Sigmoid colon (tissue), 6 donors: ENCODE measurements at regions not wholly inside any gene's neighbourhood (a gene's known extent, or its start where the extent isn't known, plus 50 kb on each side); places are given as distances from the start of the nearest gene placed in this dataset.
A peak's percentile ranks its signal among the peaks of the same experiment; 100 is the strongest.

Source experiments
- DNase-seq: peaks from one replicate; pipeline ENCODE4 v3.0.0-alpha.2; 2019
- H3K27ac ChIP-seq, 4 donors: fragments of 200-600 bp; sonication (generic); one replicate each; pipeline ENCODE4 v1.5.1; 2016 to 2019; ENCODE audit warnings: mild to moderate bottlenecking in 1 of 4
- H3K27me3 ChIP-seq, 3 donors: fragments of 200-600 bp; sonication (generic); one replicate each; pipeline ENCODE4 v1.5.1; 2019; ENCODE audit warnings: mild to moderate bottlenecking in 1 of 3
- H3K36me3 ChIP-seq, 4 donors: fragments of 200-600 bp; sonication (generic); one replicate each; pipeline ENCODE4 v1.5.1; 2016 to 2019
- H3K4me1 ChIP-seq, 4 donors: fragments of 200-600 bp; sonication (generic); one replicate each; pipeline ENCODE4 v1.5.1; 2017 to 2019
- H3K4me3 ChIP-seq, 4 donors: fragments of 200-600 bp; sonication (generic); one replicate each; pipeline ENCODE4 v1.5.1; 2017 to 2019; ENCODE audit warnings: mild to moderate bottlenecking in 2 of 4, moderate library complexity in 1 of 4
- H3K9me3 ChIP-seq, 4 donors: fragments of 200-600 bp in 3 of 4; sonication (generic) in 3 of 4; one replicate each; pipeline versions ENCODE4 v1.5.1 to v1.6.1; 2013 to 2019
- CTCF ChIP-seq, 4 experiments: fragments of 450-650 bp in 3 of 4; fragments of 200-600 bp in 1 of 4; IDR thresholded peaks; one replicate each; pipeline ENCODE4 v1.5.1; 2016 to 2019; ENCODE audit warnings: antibody characterized with exemption in 4 of 4, mild to moderate bottlenecking in 3 of 4, moderate library complexity in 2 of 4
- EP300 ChIP-seq, 4 donors: sonication (generic); formaldehyde crosslinking; IDR thresholded peaks; one replicate each; pipeline ENCODE4 v1.6.1; 2017; ENCODE audit warnings: antibody characterized with exemption in 4 of 4
- POLR2A ChIP-seq, 2 donors: fragments of 450-650 bp; IDR thresholded peaks; one replicate each; pipeline ENCODE4 v1.6.1; 2016; ENCODE audit warnings: antibody characterized with exemption in 2 of 2, mild to moderate bottlenecking in 2 of 2, moderate library complexity in 2 of 2
- POLR2AphosphoS5 ChIP-seq, 4 donors: sonication (generic); formaldehyde crosslinking; IDR thresholded peaks; one replicate each; pipeline ENCODE4 v1.6.1; 2017; ENCODE audit warnings: antibody characterized with exemption in 4 of 4
- WGBS, 2 donors: extraction: QIAGEN DNeasy Blood & Tissue Kit; methylation state at CpG; one replicate each; pipeline ENCODE4 v1.1.7; 2013; 5-methylcytosine and 5-hydroxymethylcytosine counted together
- intact Hi-C: fragments of 100-400 bp; cut with DNase I; formaldehyde crosslinking; loops from one replicate; pipeline ENCODE4 v1.15.1; 2023
- donor health status: healthy with polysubstance abuse.
- donor health status: healthy.

GRCh38 chr2:176566496-176566895 is 297.3 kb downstream of the MTX2 start:
- Histone ChIP-seq H3K4me3 (no peak overlapping the region), H3K9me3 (no peaks in the 10 kb centered on the region), H3K27me3 (peaks cover 0 to 3% (median 0%) of the 10 kb centered on the region in 3 donors), H3K4me1 (peaks cover 0 to 20% (median 0%) of the 10 kb centered on the region in 4 donors), H3K27ac (peak overlapping the region in 2 of 4 donors; percentile 48 to 56), H3K36me3 (no peaks in the 10 kb centered on the region)
- TF ChIP-seq EP300 (IDR thresholded peaks at IDR 0.05) (no peak), POLR2AphosphoS5 (IDR thresholded peaks at IDR 0.05) (no peak), CTCF (IDR thresholded peaks at IDR 0.05) (no peak), POLR2A (IDR thresholded peaks at IDR 0.05) (no peak)
- 87 to 90% methylated on average over 1 of the region's 1 CpG for WGBS, 2 donors
- no peak for DNase-seq
- intact Hi-C loops = no loop called here

GRCh38 chr2:176566961-176567360 is 297.7 kb downstream of the MTX2 start:
- H3K36me3 ChIP-seq = no peaks in the 10 kb centered on the region
- TF ChIP-seq CTCF (IDR thresholded peaks at IDR 0.05) (no peak), EP300 (IDR thresholded peaks at IDR 0.05) (no peak), POLR2A (IDR thresholded peaks at IDR 0.05) (no peak), POLR2AphosphoS5 (IDR thresholded peaks at IDR 0.05) (no peak)
- no peaks in the 10 kb centered on the region for H3K9me3 ChIP-seq
- intact Hi-C loops = no loop called here
- peaks cover 0 to 20% (median 0%) of the 10 kb centered on the region in 4 donors for H3K4me1 ChIP-seq
- DNase-seq = no peak
- peaks cover 0 to 3% (median 0%) of the 10 kb centered on the region in 3 donors for H3K27me3 ChIP-seq
- H3K4me3 ChIP-seq = no peak overlapping the region
- H3K27ac ChIP-seq = peak overlapping the region in 2 of 4 donors; percentile 48 to 56

GRCh38 chr2:176567361-176567760 is 298.1 kb downstream of the MTX2 start:
- no peaks in the 10 kb centered on the region for H3K36me3 ChIP-seq
- H3K27me3 ChIP-seq = peaks cover 0 to 3% (median 0%) of the 10 kb centered on the region in 3 donors
- TF ChIP-seq POLR2AphosphoS5 (IDR thresholded peaks at IDR 0.05) = no peak
- TF ChIP-seq CTCF (IDR thresholded peaks at IDR 0.05) = no peak
- no peak for TF ChIP-seq EP300 (IDR thresholded peaks at IDR 0.05)
- no peak for TF ChIP-seq POLR2A (IDR thresholded peaks at IDR 0.05)
- no peak for DNase-seq
- 87 to 94% methylated on average over 2 of the region's 2 CpGs for WGBS, 2 donors
- H3K27ac ChIP-seq = no peak overlapping the region
- intact Hi-C loops = no loop called here
- peaks cover 0 to 20% (median 0%) of the 10 kb centered on the region in 4 donors for H3K4me1 ChIP-seq
- H3K4me3 ChIP-seq = no peak overlapping the region
- H3K9me3 ChIP-seq = no peaks in the 10 kb centered on the region

- Histone ChIP-seq H3K4me3 (no peak overlapping the region), H3K9me3 (no peaks in the 10 kb centered on the region), H3K4me1 (peaks cover 0 to 20% (median 0%) of the 10 kb centered on the region in 4 donors), H3K27me3 (peaks cover 0 to 3% (median 0%) of the 10 kb centered on the region in 3 donors), H3K36me3 (no peaks in the 10 kb centered on the region), H3K27ac (no peak overlapping the region)
- no peak for DNase-seq
- 94 to 97% methylated on average over 3 of the region's 3 CpGs for WGBS, 2 donors
- no peak for TF ChIP-seq POLR2A (IDR thresholded peaks at IDR 0.05)
- TF ChIP-seq EP300 (IDR thresholded peaks at IDR 0.05) = no peak
- no peak for TF ChIP-seq CTCF (IDR thresholded peaks at IDR 0.05)
- TF ChIP-seq POLR2AphosphoS5 (IDR thresholded peaks at IDR 0.05) = no peak
- intact Hi-C loops = no loop called here
Observed at GRCh38 chr2:176569574-176569973, 300.3 kb downstream of the MTX2 start.
